A549 (cell line): ENCODE measurements at regions not wholly inside any gene's neighbourhood (a gene's known extent, or its start where the extent isn't known, plus 50 kb on each side); places are given as distances from the start of the nearest gene placed in this dataset.

Source experiments
- ATAC-seq, 2 experiments: fragments of 200-7000 bp in 1 of 2; fragments of >200 bp in 1 of 2; cut with Nextera tagmentation in 1 of 2; cut with Tn5 transposase in 1 of 2; 3 replicates each; pipeline versions ENCODE4 v1.8.0 to v1.9.1; 2018 to 2020; ENCODE audit warnings: mild to moderate bottlenecking in 1 of 2, moderate library complexity in 1 of 2
- CTCF ChIA-PET: fragments of 300-600 bp; sonication (Branson Sonifier 250); formaldehyde crosslinking; extraction: SDS; loops from one replicate; lab custom pipeline; 2021; ENCODE audit warnings: antibody characterized with exemption, inconsistent platforms; lab: Yijun Ruan, JAX
- POLR2A ChIA-PET: fragments of 350-600 bp; formaldehyde crosslinking; extraction: SDS; loops from one replicate; lab custom pipeline; 2021; ENCODE audit warnings: antibody characterized with exemption, inconsistent platforms; lab: Yijun Ruan, JAX
- DNase-seq, 2 experiments: peaks; one replicate each; pipeline versions ENCODE4 v3.0.0 to v3.0.0-alpha.2; 2011 to 2016; ENCODE audit warnings: low read depth in 1 of 2, low spot score in 1 of 2
- FAIRE-seq: peaks from 2 replicates; lab custom pipeline; 2011; peaks lifted over from hg19 to GRCh38; lab: Jason Lieb, UNC
- H3K27ac ChIP-seq, 2 experiments: fragments of >200 bp; sonication (Bioruptor Twin); formaldehyde crosslinking; 3 replicates each; pipeline ENCODE4 v1.5.1; 2016 to 2017
- H3K4me1 ChIP-seq: fragments of >200 bp; sonication (Bioruptor Twin); formaldehyde crosslinking; 3 replicates; pipeline ENCODE4 v1.6.1; 2016
- H3K4me2 ChIP-seq: fragments of >200 bp; sonication (Bioruptor Twin); formaldehyde crosslinking; 3 replicates; pipeline ENCODE4 v1.6.1; 2016
- H3K4me3 ChIP-seq: fragments of >200 bp; sonication (Bioruptor Twin); formaldehyde crosslinking; 3 replicates; pipeline ENCODE4 v1.5.1; 2016
- H3K9me3 ChIP-seq: fragments of >200 bp; sonication (Bioruptor Twin); formaldehyde crosslinking; 3 replicates; pipeline ENCODE4 v1.6.1; 2016
- ATOH8 ChIP-seq: fragments of 250-450 bp; sonication (Bioruptor Pico); IDR thresholded peaks from 2 replicates; pipeline ENCODE4 v1.5.0; 2020; ENCODE audit warnings: low read depth, mild to moderate bottlenecking, moderate library complexity
- CBX2 ChIP-seq: fragments of 200-600 bp; sonication (generic); IDR thresholded peaks from 2 replicates; pipeline ENCODE4 v1.6.1; 2016; ENCODE audit warnings: low read depth, mild to moderate bottlenecking, borderline replicate concordance
- CEBPB ChIP-seq, 2 experiments: fragments of >200 bp in 1 of 2; sonication (Bioruptor Twin) in 1 of 2; formaldehyde crosslinking in 1 of 2; IDR thresholded peaks; 2 replicates each; pipeline ENCODE4 v1.6.1; 2012 to 2016
- CHD2 ChIP-seq: fragments of 150-350 bp; IDR thresholded peaks from 2 replicates; pipeline ENCODE4 v1.6.1; 2014; ENCODE audit warnings: low read length; ENCODE audit not compliant: partially characterized antibody
- CTCF ChIP-seq: fragments of >200 bp; sonication (Bioruptor Twin); formaldehyde crosslinking; IDR thresholded peaks from 3 replicates; pipeline ENCODE4 v1.5.1; 2016
- EHF ChIP-seq: fragments of 250-450 bp; sonication (Bioruptor Pico); IDR thresholded peaks from 2 replicates; pipeline ENCODE4 v1.5.0; 2020; ENCODE audit warnings: mild to moderate bottlenecking
- EP300 ChIP-seq, 2 experiments: fragments of >200 bp; sonication (Bioruptor Twin); formaldehyde crosslinking; IDR thresholded peaks; 2 replicates in 1 of 2; 3 replicates in 1 of 2; pipeline ENCODE4 v1.6.1; 2016 to 2017
- FOSB ChIP-seq: fragments of 250-450 bp; sonication (Bioruptor Pico); IDR thresholded peaks from 2 replicates; pipeline ENCODE4 v1.5.0; 2020; ENCODE audit warnings: mild to moderate bottlenecking, moderate library complexity
- FOSL2 ChIP-seq, 2 experiments: fragments of 450-650 bp in 1 of 2; fragments of >200 bp in 1 of 2; sonication (Bioruptor Twin) in 1 of 2; formaldehyde crosslinking; IDR thresholded peaks; 2 replicates each; pipeline versions ENCODE4 v1.5.0 to v1.6.1; 2016 to 2020; ENCODE audit warnings: mild to moderate bottlenecking in 1 of 2, moderate library complexity in 1 of 2
- GATA3 ChIP-seq: IDR thresholded peaks from 2 replicates; pipeline ENCODE4 v1.6.1; 2012; ENCODE audit warnings: borderline replicate concordance
- HDAC2 ChIP-seq: fragments of 200-600 bp; sonication (generic); IDR thresholded peaks from 2 replicates; pipeline ENCODE4 v1.6.1; 2016
- HES2 ChIP-seq: fragments of >200 bp; sonication (Bioruptor Twin); formaldehyde crosslinking; IDR thresholded peaks from 2 replicates; pipeline ENCODE4 v1.6.1; 2016
- HMGXB4 ChIP-seq: fragments of 250-450 bp; sonication (Bioruptor Pico); IDR thresholded peaks from 2 replicates; pipeline ENCODE4 v1.5.0; 2021; ENCODE audit warnings: mild to moderate bottlenecking, moderate library complexity, borderline replicate concordance
- HOXB5 ChIP-seq: fragments of 250-450 bp; sonication (Bioruptor Pico); IDR thresholded peaks from 2 replicates; pipeline ENCODE4 v1.5.0; 2020; ENCODE audit warnings: mild to moderate bottlenecking, moderate library complexity
- JUN ChIP-seq, 2 experiments: fragments of >200 bp; sonication (Bioruptor Twin); formaldehyde crosslinking; IDR thresholded peaks; 2 replicates in 1 of 2; 3 replicates in 1 of 2; pipeline ENCODE4 v1.6.1; 2016 to 2017
- NFE2L2 ChIP-seq: fragments of 150-350 bp; conservative IDR thresholded peaks from 2 replicates; pipeline ENCODE4 v1.6.1; 2014; ENCODE audit warnings: low read length
- NPAS2 ChIP-seq: fragments of 250-450 bp; sonication (Bioruptor Pico); IDR thresholded peaks from 2 replicates; pipeline ENCODE4 v1.8.0; 2022; ENCODE audit warnings: mild to moderate bottlenecking, moderate library complexity, borderline replicate concordance
- NR3C1 ChIP-seq: fragments of >200 bp; sonication (Bioruptor Twin); formaldehyde crosslinking; IDR thresholded peaks from 3 replicates; pipeline ENCODE4 v1.6.1; 2017
- POLR2A ChIP-seq: IDR thresholded peaks from 2 replicates; pipeline ENCODE4 v1.6.1; 2012; ENCODE audit warnings: mild to moderate bottlenecking, low read length
- POLR2AphosphoS2 ChIP-seq: conservative IDR thresholded peaks from 2 replicates; pipeline ENCODE4 v1.6.1; 2012; ENCODE audit warnings: low read length, improper control_type of control experiment, inconsistent platforms
- RCOR1 ChIP-seq: fragments of 150-350 bp; IDR thresholded peaks from 2 replicates; pipeline ENCODE4 v1.6.1; 2014; ENCODE audit warnings: antibody characterized with exemption, low read length, low read depth
- RFX5 ChIP-seq: fragments of 450-650 bp; IDR thresholded peaks from 2 replicates; pipeline ENCODE4 v1.7.1; 2014; ENCODE audit warnings: antibody characterized with exemption, mild to moderate bottlenecking, moderate library complexity
- RNF2 ChIP-seq: fragments of 200-600 bp; sonication (generic); IDR thresholded peaks from 2 replicates; pipeline ENCODE4 v1.6.1; 2016; ENCODE audit warnings: low read depth, mild to moderate bottlenecking, antibody characterized with exemption, moderate library complexity, borderline replicate concordance
- SMC3 ChIP-seq: fragments of >200 bp; sonication (Bioruptor Twin); formaldehyde crosslinking; IDR thresholded peaks from 3 replicates; pipeline ENCODE4 v1.6.1; 2018; ENCODE audit warnings: inconsistent platforms
- USF2 ChIP-seq: fragments of 450-650 bp; IDR thresholded peaks from 2 replicates; pipeline ENCODE4 v1.6.1; 2014; ENCODE audit warnings: antibody characterized with exemption
- ZSCAN20 ChIP-seq: fragments of 250-450 bp; sonication (Bioruptor Pico); IDR thresholded peaks from 2 replicates; pipeline ENCODE4 v1.8.0; 2022; ENCODE audit warnings: mild to moderate bottlenecking, moderate library complexity
- WGBS: methylation state at CpG from one replicate; pipeline ENCODE4 v1.1.6; 2017; ENCODE audit errors: missing lambda C conversion rate; 5-methylcytosine and 5-hydroxymethylcytosine counted together

GRCh38 chr1:4000811-4001251, 100.8 kb upstream of the C1orf174 start:
- CTCF ChIA-PET, result no interaction called here
- FAIRE-seq (no peak), ATAC-seq (no peak), DNase-seq (no peak)
- H3K9me3 ChIP-seq, result no peaks in the 10 kb centered on the region
- H3K27ac ChIP-seq, result no peak overlapping the region
- POLR2A ChIA-PET, result no interaction called here
- TF ChIP-seq HES2 (no peak), USF2 (no peak), CHD2 (no peak), CBX2 (no peak), FOSB (no peak), NR3C1 (no peak), EHF (no peak), JUN (IDR thresholded peaks at IDR 0.05) (no peak), NPAS2 (CRISPR knock-in tag) (no peak), HMGXB4 (CRISPR knock-in tag) (no peak), CEBPB (IDR thresholded peaks at IDR 0.05) (no peak), ZSCAN20 (no peak), RNF2 (no peak), RCOR1 (no peak), EP300 (IDR thresholded peaks at IDR 0.05) (no peak), GATA3 (no peak), ATOH8 (CRISPR knock-in tag) (no peak), POLR2A (no peak), HDAC2 (no peak), RFX5 (no peak)
- H3K4me1 ChIP-seq, result no peaks in the 10 kb centered on the region
- whole genome bisulfite sequencing, result 53% methylated on average over 10 of the region's 17 CpGs
- no peak overlapping the region for H3K4me3 ChIP-seq
- H3K4me2 ChIP-seq, result no peak overlapping the region

- H3K27ac ChIP-seq, result no peak overlapping the region
- H3K9me3 ChIP-seq, result no peaks in the 10 kb centered on the region
- H3K4me1 ChIP-seq, result no peaks in the 10 kb centered on the region
- DNase-seq (no peak), FAIRE-seq (no peak), ATAC-seq (no peak)
- ChIA-PET POLR2A (no interaction called here), CTCF (no interaction called here)
- TF ChIP-seq EHF, result no peak
- TF ChIP-seq CEBPB (IDR thresholded peaks at IDR 0.05), result no peak
- TF ChIP-seq HOXB5, result no peak
- no peak for TF ChIP-seq RNF2
- no peak for TF ChIP-seq FOSL2 (IDR thresholded peaks at IDR 0.05)
- TF ChIP-seq FOSL2 (CRISPR knock-in tag; IDR thresholded peaks at IDR 0.05), result no peak
- TF ChIP-seq CBX2, result no peak
- TF ChIP-seq GATA3, result no peak
- TF ChIP-seq CTCF, result no peak
- TF ChIP-seq EP300 (IDR thresholded peaks at IDR 0.05), result no peak
- TF ChIP-seq POLR2AphosphoS2, result no peak
- no peak for TF ChIP-seq NFE2L2
- TF ChIP-seq SMC3, result no peak
- 46% methylated on average over 9 of the region's 10 CpGs for WGBS
- no peak overlapping the region for H3K4me2 ChIP-seq
- no peak overlapping the region for H3K4me3 ChIP-seq
Measured at GRCh38 chr1:4001461-4001860, 101.4 kb upstream of the C1orf174 start.
